OCI-M2 (cell line): ENCODE measurements at regions not wholly inside any gene's neighbourhood (a gene's known extent, or its start where the extent isn't known, plus 50 kb on each side); places are given as distances from the start of the nearest gene placed in this dataset.
"Not testable (repeated sequence)": the region's sequence is repeated elsewhere in the genome, so short reads cannot be mapped to it uniquely, and the experiment has no call there.

ENCODE experiments used
- DNase-seq: peaks from one replicate; lab custom pipeline; 2025; ENCODE audit not compliant: unreplicated experiment; lab: John Stamatoyannopoulos, UW

GRCh38 chr4:159410076-159410777 is 307.3 kb downstream of the RAPGEF2 start:
- DNase-seq: no peak

- DNase-seq: no peak
These were observed 308.0 kb downstream of the RAPGEF2 start for GRCh38 chr4:159410891-159411290.

- DNase-seq: no peak
These were observed 310.5 kb downstream of the RAPGEF2 start for GRCh38 chr4:159413306-159413943.

- no peak for DNase-seq
These were observed 311.4 kb downstream of the RAPGEF2 start for GRCh38 chr4:159414305-159414704.

GRCh38 chr4:159416073-159416472 is 313.2 kb downstream of the RAPGEF2 start:
- DNase-seq: no peak

- no peak for DNase-seq
These were observed 314.1 kb downstream of the RAPGEF2 start for GRCh38 chr4:159416996-159417395.

- DNase-seq: no peak
These were observed 317.5 kb downstream of the RAPGEF2 start for GRCh38 chr4:159420162-159421057.

- DNase-seq: not testable (repeated sequence)
These were observed 318.2 kb downstream of the RAPGEF2 start for GRCh38 chr4:159421058-159421419.

- DNase-seq: no peak
These were observed 319.1 kb downstream of the RAPGEF2 start for GRCh38 chr4:159422019-159422418.

- DNase-seq: no peak
These were observed 319.7 kb downstream of the RAPGEF2 start for GRCh38 chr4:159422626-159423025.

- no peak for DNase-seq
These were observed 322.9 kb downstream of the RAPGEF2 start for GRCh38 chr4:159425737-159426305.

- no peak for DNase-seq
These were observed 325.4 kb downstream of the RAPGEF2 start for GRCh38 chr4:159428293-159428692.

GRCh38 chr4:159428975-159429692 is 326.3 kb downstream of the RAPGEF2 start:
- DNase-seq: no peak

- DNase-seq: no peak
These were observed 326.8 kb downstream of the RAPGEF2 start for GRCh38 chr4:159429693-159430035.

GRCh38 chr4:159430896-159431295 is 328.0 kb downstream of the RAPGEF2 start:
- DNase-seq: no peak

GRCh38 chr4:159432436-159432835 is 329.6 kb downstream of the RAPGEF2 start:
- no peak for DNase-seq

GRCh38 chr4:159433337-159433736 is 330.5 kb downstream of the RAPGEF2 start:
- DNase-seq: no peak

- DNase-seq: no peak
These were observed 331.4 kb downstream of the RAPGEF2 start for GRCh38 chr4:159434114-159434870.

GRCh38 chr4:159434871-159435241 is 332.0 kb downstream of the RAPGEF2 start:
- no peak for DNase-seq

- no peak for DNase-seq
These were observed 332.7 kb downstream of the RAPGEF2 start for GRCh38 chr4:159435561-159436023.
